OCI-LY1 (cell line): ENCODE measurements at regions not wholly inside any gene's neighbourhood (a gene's known extent, or its start where the extent isn't known, plus 50 kb on each side); places are given as distances from the start of the nearest gene placed in this dataset.

Experiments used
- EZH2 ChIP-seq: fragments of 200-600 bp; sonication (generic), shearing (Covaris generic); IDR thresholded peaks from 2 replicates; pipeline ENCODE4 v1.8.0; 2017; ENCODE audit warnings: borderline replicate concordance, mixed run types, mild to moderate bottlenecking, antibody characterized with exemption, low read length, moderate library complexity, mixed read lengths
- TF ChIP-seq, protein P1 (sequence below): fragments of 200-600 bp; sonication (generic), shearing (Covaris generic); IDR thresholded peaks from 2 replicates; pipeline ENCODE4 v1.5.1; 2017; ENCODE audit warnings: mild to moderate bottlenecking, antibody characterized with exemption, low read length, moderate library complexity, mixed read lengths

DNA sequence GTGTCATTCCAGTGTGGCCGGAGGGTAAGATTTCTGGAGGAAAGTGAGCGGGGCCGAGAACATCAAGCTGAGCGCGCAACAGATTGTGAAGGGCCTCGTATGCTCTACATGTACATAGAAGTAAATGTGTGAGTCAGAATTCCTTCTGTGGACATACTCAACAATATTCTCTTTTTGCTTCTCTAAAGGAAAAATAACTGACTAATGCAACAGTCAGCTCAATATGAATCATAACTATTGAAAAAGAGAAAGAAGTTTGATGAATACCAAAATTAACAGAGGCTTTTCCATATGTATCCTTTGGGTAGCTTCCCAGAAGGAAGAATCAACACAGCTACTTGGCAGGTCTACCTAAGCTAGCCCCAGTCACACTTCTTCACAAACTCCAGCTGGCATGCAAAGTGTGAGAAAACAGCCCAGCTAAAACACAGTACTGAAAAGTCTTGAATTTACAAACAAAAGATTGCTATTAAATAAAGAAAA is 87.5 kb upstream of the ZFP42 start:
- TF ChIP-seq, protein P1, sequence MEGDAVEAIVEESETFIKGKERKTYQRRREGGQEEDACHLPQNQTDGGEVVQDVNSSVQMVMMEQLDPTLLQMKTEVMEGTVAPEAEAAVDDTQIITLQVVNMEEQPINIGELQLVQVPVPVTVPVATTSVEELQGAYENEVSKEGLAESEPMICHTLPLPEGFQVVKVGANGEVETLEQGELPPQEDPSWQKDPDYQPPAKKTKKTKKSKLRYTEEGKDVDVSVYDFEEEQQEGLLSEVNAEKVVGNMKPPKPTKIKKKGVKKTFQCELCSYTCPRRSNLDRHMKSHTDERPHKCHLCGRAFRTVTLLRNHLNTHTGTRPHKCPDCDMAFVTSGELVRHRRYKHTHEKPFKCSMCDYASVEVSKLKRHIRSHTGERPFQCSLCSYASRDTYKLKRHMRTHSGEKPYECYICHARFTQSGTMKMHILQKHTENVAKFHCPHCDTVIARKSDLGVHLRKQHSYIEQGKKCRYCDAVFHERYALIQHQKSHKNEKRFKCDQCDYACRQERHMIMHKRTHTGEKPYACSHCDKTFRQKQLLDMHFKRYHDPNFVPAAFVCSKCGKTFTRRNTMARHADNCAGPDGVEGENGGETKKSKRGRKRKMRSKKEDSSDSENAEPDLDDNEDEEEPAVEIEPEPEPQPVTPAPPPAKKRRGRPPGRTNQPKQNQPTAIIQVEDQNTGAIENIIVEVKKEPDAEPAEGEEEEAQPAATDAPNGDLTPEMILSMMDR = no peak
- no peak for TF ChIP-seq EZH2
